ENCODE measurements at regions not wholly inside any gene's neighbourhood (a gene's known extent, or its start where the extent isn't known, plus 50 kb on each side); places are given as distances from the start of the nearest gene placed in this dataset.

GRCh38 chr6:143621876-143622605 is 55.7 kb upstream of the PHACTR2 start:
- no peak for DNase-seq (ENCODE audit: low spot score)
- no peak for TF ChIP-seq CTCF (IDR thresholded peaks at IDR 0.05; ENCODE audit: extremely low read depth, insufficient read depth, missing control alignments)
- in situ Hi-C loops (cut with MboI; ENCODE audit: low pct_unique_long_range_greater_than_20kb, low sequenced_read_pairs, unreplicated experiment), result no loop called here

DNA sequence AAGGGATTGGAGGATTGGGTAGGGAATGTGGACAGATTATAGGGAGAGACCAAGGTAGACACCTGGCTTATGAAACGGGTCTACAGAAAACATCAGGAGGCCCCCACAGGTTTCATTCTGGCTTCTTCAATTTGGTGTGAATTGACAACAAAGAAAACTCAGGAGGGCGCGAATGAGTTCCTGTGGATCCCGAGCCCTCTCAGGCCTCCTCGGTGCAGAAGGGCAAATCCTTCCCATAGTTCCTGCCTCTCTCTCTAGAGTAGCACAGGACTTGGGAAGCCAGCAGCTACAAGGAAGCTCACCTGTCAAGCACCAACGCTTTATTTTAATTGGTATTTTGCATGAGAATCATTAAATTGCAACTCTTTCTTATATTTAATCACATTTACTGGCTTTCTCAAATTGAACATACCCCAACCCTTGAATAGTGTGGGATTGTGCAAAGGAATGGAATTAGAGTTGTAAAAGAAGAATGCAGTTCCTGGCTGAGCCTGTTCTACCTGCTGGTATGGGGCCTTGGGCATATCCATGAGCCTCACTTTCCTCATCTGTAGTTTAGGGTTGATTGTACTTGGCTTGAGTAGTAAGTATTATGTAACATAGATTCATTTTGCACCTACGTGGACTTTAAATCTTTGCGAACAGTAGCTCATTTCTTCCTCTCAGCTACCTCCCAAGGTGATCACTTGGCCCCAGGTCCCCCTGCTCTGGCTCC is 56.4 kb upstream of the PHACTR2 start:
- no peak for DNase-seq (ENCODE audit: low spot score)
- no peak for TF ChIP-seq CTCF (IDR thresholded peaks at IDR 0.05; ENCODE audit: extremely low read depth, insufficient read depth, missing control alignments)
- in situ Hi-C loops (cut with MboI; ENCODE audit: low pct_unique_long_range_greater_than_20kb, low sequenced_read_pairs, unreplicated experiment), result no loop called here

DNA sequence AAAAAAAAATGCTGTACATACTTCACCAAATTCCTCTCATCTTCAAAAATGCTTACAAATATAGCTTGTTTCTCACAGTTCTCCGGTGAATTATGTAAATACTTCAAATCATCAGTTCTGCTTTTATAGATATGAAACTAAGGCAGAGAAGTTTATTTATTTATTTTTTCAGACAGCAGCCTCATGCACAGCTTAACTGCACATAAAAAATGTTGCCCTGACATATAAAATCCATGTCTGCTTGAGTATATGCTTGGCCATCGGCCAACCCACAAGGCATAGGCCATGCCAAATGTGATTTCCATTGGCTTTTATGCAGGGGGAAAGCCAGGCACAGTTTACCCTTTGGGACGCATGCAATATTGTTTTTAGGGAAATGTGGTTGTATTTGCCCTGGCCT is 57.3 kb upstream of the PHACTR2 start:
- in situ Hi-C loops (cut with MboI; ENCODE audit: low pct_unique_long_range_greater_than_20kb, low sequenced_read_pairs, unreplicated experiment), result no loop called here
- TF ChIP-seq CTCF (IDR thresholded peaks at IDR 0.05; ENCODE audit: extremely low read depth, insufficient read depth, missing control alignments), result no peak
- no peak for DNase-seq (ENCODE audit: low spot score)

- in situ Hi-C loops (cut with MboI; ENCODE audit: low pct_unique_long_range_greater_than_20kb, low sequenced_read_pairs, unreplicated experiment), result no loop called here
- no peak for DNase-seq (ENCODE audit: low spot score)
- no peak for TF ChIP-seq CTCF (IDR thresholded peaks at IDR 0.05; ENCODE audit: extremely low read depth, insufficient read depth, missing control alignments)
Observed at GRCh38 chr6:143619824-143620401, 57.9 kb upstream of the PHACTR2 start.

GRCh38 chr6:143616741-143617140 is 61.0 kb upstream of the PHACTR2 start:
- in situ Hi-C loops (cut with MboI; ENCODE audit: low pct_unique_long_range_greater_than_20kb, low sequenced_read_pairs, unreplicated experiment), result no loop called here

GRCh38 chr6:143615785-143616184 is 62.0 kb upstream of the PHACTR2 start:
- peak; percentile 12 for DNase-seq (ENCODE audit: low spot score)
- no peak for TF ChIP-seq CTCF (IDR thresholded peaks at IDR 0.05; ENCODE audit: extremely low read depth, insufficient read depth, missing control alignments)
- in situ Hi-C loops (cut with MboI; ENCODE audit: low pct_unique_long_range_greater_than_20kb, low sequenced_read_pairs, unreplicated experiment), result no loop called here

More at GRCh38 chr6:143616741-143617140, 61.0 kb upstream of the PHACTR2 start:
- TF ChIP-seq CTCF (IDR thresholded peaks at IDR 0.05; ENCODE audit: extremely low read depth, insufficient read depth, missing control alignments), result no peak
- no peak for DNase-seq (ENCODE audit: low spot score)
